A549 (cell line): ENCODE measurements at regions not wholly inside any gene's neighbourhood (a gene's known extent, or its start where the extent isn't known, plus 50 kb on each side); places are given as distances from the start of the nearest gene placed in this dataset.

Experiments used
- CEBPB ChIP-seq, 2 experiments: fragments of >200 bp in 1 of 2; sonication (Bioruptor Twin) in 1 of 2; formaldehyde crosslinking in 1 of 2; IDR thresholded peaks; 2 replicates each; pipeline ENCODE4 v1.6.1; 2012 to 2016
- EP300 ChIP-seq, 2 experiments: fragments of >200 bp; sonication (Bioruptor Twin); formaldehyde crosslinking; IDR thresholded peaks; 2 replicates in 1 of 2; 3 replicates in 1 of 2; pipeline ENCODE4 v1.6.1; 2016 to 2017
- PHF8 ChIP-seq: fragments of 200-600 bp; sonication (generic); IDR thresholded peaks from 2 replicates; pipeline ENCODE4 v1.6.1; 2016; ENCODE audit warnings: low read depth, mild to moderate bottlenecking, antibody characterized with exemption, moderate library complexity, borderline replicate concordance
- POLR2A ChIP-seq: IDR thresholded peaks from 2 replicates; pipeline ENCODE4 v1.6.1; 2012; ENCODE audit warnings: mild to moderate bottlenecking, low read length
- RCOR1 ChIP-seq: fragments of 150-350 bp; IDR thresholded peaks from 2 replicates; pipeline ENCODE4 v1.6.1; 2014; ENCODE audit warnings: antibody characterized with exemption, low read length, low read depth
- TF ChIP-seq, protein P1 (sequence below): IDR thresholded peaks from 2 replicates; pipeline ENCODE4 v1.6.1; 2012
- TF ChIP-seq, protein P2 (sequence below): fragments of 450-650 bp; IDR thresholded peaks from 2 replicates; pipeline ENCODE4 v1.6.1; 2014; ENCODE audit warnings: antibody characterized with exemption

- TF ChIP-seq POLR2A (no peak), CEBPB (IDR thresholded peaks at IDR 0.05) (no peak), EP300 (IDR thresholded peaks at IDR 0.05) (no peak), RCOR1 (no peak), PHF8 (no peak)
- TF ChIP-seq, protein P1, sequence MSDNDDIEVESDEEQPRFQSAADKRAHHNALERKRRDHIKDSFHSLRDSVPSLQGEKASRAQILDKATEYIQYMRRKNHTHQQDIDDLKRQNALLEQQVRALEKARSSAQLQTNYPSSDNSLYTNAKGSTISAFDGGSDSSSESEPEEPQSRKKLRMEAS: no peak
- TF ChIP-seq, protein P2, sequence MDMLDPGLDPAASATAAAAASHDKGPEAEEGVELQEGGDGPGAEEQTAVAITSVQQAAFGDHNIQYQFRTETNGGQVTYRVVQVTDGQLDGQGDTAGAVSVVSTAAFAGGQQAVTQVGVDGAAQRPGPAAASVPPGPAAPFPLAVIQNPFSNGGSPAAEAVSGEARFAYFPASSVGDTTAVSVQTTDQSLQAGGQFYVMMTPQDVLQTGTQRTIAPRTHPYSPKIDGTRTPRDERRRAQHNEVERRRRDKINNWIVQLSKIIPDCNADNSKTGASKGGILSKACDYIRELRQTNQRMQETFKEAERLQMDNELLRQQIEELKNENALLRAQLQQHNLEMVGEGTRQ: no peak
Measured at GRCh38 chr7:12815426-12815825, 128.0 kb downstream of the ARL4A start.
